GM21515 (cell line): ENCODE measurements at regions not wholly inside any gene's neighbourhood (a gene's known extent, or its start where the extent isn't known, plus 50 kb on each side); places are given as distances from the start of the nearest gene placed in this dataset.

ENCODE experiments used
- ATAC-seq: cut with Tn5 transposase; IDR thresholded peaks from one replicate; pipeline ENCODE4 v1.9.1; 2021; ENCODE audit not compliant: unreplicated experiment

DNA sequence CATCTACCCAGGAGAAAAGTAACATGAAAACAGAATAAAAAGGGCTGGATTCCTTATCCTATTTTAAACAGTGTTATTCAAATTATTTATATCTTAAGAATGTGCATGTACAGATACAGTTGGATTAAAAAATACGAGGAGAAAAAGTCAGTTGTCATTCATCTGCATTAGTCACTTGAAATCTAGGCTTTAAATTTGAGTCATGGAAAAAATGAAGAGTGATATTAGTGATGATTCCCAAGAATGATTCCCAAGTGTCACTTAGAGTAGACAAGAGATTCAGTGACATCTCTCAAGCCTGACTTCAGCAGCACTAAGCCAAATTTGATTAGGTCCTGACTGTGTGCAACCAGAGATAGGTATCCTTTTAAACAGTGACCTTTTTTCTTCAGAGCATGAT lies 394.2 kb downstream of the IRS1 start:
- ATAC-seq: no peak

DNA sequence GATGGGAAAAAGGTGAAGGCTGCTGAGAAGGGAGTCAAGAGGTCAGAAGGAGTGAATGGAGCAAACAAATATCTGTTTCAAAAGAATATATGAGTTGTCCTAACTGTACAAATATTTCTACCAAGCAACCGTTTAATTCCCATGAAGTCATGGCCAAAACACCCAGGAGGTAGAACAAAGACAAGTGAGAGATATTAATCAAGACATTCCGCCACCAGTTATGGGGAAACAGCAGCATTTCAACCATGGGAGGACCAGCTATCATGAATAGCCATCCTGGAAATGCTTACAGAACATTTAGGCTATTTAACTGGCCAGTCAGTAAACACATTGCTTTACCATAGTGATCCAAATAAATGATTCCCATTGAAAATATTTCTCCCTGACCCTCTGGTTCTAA lies 396.3 kb downstream of the IRS1 start:
- no peak for ATAC-seq

DNA sequence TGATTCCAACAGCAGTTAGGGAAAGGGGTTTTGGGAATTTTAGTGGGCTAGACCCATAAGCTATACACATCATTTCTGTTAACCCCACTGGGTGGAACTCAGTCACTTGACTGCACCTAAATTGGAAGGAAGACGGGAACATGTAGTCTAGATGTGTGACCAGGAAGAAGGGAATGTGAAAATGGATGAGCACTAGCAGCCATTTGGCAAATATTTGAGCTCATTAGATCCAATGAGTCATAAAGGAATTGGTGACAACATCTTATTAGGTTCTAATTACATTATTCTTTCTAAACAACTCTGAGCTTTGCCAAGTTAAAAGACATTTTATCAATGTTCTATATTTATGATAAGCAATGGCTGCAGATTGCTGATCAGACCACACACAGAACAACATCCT lies 400.6 kb downstream of the IRS1 start:
- no peak for ATAC-seq

DNA sequence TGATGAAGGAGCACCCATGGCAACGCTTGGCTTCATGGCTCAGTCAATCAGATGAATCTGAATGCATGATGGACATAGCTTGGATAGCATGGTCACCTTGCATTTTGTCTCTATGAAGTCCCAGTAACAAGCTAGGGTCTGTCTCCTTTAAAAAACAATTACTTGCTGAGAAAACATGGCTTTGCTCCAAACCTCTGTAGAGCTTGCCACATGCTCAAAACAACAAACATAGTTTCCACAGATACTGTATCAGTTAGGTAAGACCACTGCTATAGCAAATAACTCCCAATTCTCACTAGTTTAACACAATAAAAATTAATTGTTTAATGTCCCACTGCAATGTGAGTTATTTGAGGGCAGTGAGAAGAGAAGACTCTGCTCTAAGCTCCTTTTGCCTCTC lies 401.0 kb downstream of the IRS1 start:
- ATAC-seq: no peak

DNA sequence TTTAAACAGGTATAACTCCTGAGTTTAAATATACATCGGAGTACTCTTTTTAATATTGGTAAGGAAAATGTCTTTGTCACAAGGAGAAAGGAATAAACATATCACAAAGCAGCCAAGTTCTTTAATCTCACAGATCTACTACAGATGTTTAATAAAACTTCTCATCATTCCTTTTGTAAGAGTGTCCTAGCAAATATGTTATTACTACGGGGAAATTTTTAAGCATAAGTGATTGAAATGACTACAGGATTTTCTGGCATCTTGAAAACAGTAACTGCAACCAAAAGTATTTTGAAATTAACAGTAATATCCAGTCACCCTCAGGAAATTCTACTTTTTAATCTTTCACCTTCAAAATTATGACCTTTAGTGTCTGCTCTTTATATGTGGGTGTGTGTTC lies 403.1 kb downstream of the IRS1 start:
- ATAC-seq: no peak

DNA sequence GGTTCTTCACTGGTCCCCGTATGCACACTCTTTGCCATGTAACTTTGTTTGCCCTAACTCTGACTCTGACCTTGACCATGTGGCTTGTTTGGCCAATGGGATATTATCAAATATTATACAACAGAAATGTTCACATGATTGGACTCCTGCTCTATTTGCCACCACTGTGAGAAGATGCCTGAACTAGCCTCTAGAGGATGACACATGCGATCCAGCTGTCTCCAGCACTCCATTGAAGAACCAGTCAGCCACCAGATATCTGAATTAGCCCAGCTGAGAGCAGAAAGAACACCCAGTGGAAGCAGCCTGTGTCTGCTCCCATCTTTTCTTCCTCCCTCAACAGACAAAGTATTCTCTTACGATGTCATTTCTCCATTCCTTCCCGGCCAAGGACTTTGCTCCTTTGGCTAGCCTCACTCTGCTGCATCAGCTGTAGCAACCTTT lies 412.1 kb downstream of the IRS1 start:
- no peak for ATAC-seq

DNA sequence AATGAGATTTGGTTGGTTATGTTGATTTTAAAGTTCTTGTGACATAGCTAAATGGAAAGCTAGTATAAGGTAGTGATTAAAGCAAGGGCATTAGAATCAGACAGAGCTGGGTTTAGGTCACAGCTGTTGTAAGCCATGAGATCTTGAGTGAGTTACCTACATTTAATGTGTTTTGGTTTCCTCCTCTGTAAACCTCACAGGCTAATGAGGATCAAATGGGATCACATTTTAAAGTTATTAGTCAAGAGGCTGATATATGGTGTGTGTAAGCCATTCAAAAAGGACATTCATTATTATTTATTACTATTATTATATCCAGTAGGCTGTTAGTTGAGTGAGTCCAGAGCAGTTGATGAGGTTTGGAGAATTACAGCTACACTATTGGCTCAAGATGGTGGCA lies 416.2 kb downstream of the IRS1 start:
- ATAC-seq: no peak

DNA sequence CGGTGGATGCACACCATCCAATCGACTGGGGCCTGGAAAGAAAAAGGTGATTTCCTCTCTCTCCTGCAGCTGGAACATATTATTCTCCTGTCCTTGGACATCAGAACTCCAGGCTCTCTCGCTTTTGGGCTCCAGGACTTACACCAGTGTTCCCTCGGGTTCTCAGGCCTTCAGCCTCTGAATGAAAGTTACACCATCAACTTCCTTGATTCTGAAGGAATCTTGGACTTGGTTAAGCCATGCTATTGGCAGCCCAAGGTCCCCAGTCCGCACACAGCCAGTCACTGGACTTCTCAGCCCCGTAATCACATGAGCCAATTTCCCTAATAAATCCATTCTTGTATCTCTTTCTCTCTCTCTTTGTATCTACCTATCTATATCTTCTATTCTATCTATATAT lies 418.9 kb downstream of the IRS1 start:
- ATAC-seq: no peak

DNA sequence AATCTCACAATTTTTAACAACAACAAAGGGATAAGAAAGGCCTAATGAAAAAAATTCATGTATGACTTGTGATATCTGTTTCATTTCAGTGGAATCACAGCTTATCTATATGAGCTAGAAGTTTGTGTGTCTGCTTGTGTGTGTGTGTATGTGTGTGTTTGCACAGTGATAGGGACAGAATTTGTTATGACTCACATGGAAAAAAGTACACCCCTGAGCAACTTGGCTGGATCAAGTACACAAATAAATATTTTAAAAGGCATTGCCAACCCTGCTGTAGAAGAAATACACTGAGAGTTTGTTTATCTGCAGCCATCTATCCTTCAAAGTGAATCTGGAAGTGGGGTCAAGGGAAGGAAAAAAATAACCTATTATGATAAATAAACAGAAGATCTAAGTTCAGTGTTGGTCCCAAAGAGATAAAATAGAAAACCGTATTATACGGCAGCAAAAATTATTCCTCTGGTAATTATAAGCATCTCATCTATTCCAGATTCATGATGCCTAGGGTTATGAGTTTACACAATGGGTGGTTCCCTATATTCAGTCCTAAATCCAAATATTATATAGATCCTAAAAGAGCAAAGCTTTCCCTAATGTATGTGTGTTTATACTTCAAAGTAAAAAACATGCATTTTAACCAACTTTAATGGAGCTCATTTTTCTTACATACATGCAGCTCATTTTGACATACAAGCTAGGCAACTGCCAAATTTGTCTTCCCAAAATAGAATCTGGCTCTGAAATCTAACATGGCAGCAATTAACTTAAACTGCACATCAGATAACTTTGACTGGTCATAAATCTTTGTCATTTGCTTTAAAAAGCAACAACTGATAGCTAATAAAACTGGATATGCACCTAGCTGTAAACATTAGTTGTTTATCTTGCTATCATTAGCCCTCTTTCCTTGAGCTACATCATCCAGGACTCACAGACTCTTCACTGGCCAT lies 420.6 kb downstream of the IRS1 start:
- ATAC-seq: no peak

DNA sequence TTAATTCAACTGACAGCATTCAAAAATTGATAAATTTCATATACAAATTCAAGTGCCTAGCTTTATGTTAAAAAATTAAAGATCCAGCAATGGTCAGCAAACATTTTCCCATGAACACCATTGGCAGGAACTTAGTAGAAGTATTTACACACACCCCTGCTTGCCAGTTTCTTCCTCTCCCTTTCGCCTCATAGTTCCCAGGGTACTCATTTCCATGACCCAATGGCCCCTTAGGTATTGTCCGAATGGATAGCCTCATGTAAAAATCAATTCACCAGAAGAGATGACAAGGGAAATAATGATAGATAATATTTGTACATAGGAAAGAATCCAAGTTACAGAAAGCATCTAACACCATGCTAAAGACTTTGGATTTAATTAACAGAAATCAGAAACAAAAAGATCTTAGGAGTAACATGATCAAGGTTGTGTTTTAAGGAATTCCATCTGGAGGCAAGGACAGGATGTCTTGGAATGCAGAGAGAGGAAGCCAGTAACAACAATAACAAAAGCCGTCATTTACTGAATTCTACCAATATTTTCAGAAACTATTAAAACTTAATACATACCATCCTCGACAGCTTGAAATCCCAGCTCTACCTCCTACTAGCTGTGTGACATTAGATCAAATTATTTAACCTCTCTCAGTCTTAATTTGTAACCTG lies 423.0 kb downstream of the IRS1 start:
- no peak for ATAC-seq

DNA sequence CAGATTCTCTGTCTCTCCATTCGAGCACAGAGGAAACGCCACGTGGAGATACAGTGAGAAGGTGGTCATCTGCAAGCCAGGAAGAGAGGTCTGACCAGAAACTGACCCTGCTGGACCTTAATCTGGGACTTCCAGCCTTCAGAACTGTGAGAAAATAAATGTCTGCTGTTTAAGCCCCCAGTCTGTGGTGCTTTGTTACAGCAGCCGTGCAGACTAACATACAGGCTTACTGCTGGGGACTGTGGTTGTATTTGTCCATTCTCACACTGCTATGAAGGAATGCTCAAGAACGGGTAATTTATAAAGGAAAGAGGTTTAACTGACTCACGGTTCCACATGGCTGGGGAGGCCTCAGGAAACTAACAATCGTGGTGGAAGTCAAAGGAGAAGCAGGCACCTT lies 432.7 kb downstream of the IRS1 start:
- no peak for ATAC-seq

DNA sequence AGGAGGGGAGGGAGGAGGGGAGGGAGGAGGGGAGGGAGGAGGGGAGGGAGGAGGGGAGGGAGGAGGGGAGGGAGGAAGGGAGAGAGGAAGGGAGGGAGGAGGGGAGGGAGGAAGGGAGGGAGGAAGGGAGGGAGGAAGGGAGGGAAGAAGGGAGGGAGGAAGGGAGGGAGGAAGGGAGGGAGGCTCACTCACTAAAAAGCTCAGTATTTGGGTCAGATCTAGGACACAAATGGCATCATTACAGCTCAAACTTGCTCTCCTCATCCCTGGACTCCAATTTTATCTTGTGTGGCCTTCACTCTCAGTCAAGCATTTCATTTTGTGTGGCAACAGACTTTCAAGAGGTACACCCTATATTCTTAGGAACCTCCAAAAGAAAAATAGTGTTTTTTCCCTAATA lies 435.4 kb downstream of the IRS1 start:
- ATAC-seq: no peak

DNA sequence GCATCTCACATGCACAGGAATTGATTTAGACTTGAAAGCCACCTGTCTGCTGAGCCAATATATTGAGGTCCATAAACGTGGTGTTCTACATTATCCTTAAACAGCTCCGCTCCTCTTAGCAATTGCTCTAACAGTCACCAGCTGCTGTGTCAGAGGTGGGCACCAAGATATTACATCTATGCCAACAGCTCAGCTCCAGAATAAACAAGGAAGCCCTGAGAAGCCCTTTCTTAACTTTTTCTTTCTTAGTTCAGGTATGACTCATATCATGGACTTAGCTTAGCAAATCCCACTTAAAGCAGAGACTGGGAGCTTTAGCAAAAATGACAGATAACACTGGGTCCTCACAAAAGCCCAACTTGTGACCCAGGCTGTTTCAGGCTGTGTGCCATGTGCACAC lies 436.6 kb downstream of the IRS1 start:
- ATAC-seq: no peak

DNA sequence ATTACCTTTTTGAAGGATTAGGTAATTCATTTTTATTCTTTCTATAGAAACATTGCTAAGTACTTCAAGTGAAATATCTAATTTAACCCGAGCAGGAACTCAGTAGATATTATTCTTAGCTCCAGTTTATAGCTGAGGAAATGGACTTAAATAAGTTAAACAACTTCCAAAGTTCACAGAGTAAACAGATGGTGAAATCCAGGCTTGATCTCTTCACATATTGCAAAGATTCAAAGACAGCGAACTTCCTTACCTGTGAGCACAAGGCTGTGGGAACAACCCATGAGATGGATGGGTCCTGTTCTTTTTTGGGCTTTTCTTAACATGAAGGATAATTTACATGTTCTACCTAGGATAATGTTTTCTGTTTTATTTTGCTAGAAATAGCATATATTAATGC lies 439.0 kb downstream of the IRS1 start:
- ATAC-seq: no peak

DNA sequence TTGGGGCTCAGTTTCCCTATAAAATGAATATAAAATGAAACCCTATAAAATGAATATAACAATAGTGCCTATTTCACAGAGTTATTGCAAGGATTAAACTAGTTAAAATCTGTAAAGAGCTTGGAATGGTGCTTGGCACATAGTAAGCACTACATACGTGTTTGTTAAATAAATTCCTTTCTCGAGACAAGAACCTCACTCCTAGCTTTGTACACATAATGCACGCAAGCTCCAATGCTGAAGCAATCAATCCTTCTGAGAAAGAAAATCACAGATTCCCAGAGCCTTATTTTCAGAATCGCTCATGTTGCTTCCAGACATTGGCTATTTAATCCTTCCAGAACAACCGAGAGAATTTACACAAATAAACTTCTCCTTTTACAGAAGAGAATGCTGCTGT lies 440.9 kb downstream of the IRS1 start:
- no peak for ATAC-seq

DNA sequence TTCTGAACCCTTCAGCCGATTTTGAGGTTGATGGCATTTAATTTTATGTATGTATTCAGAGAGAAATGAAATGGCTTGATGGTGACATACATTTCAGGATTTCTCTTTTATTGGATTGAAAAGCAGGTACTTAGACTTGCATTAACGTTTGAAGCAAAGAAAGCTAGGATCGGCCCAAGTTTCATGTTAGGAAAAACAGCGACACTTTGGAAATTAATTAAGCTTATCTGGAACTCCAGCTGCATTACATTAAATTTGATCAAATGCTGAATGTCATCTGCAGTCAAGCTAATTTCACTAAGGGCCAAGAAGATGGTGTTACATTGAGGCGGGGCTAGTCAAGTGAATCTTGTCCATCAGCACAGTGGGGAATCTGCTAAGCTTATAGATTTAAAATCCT lies 441.8 kb downstream of the IRS1 start:
- no peak for ATAC-seq

DNA sequence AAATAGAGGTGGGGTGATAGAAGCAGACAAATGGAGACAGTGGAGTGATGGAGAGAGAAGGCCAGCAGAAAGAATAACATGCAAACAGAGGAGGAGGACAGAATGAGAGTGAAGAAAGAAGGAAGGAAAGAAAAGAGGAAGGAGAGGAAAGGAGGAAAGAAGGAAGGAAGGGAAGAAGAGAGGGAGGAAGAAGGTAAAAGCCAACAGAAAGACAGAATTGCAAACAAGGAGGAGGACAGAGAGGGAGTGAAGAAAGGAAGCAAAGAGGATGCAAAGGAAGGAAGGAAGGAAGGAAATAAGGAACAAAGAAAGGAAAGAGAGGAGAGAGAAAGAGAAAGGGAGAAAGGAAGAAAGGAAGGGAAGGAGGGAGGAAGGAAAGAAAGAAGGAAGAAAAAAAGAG lies 444.0 kb downstream of the IRS1 start:
- ATAC-seq: no peak

DNA sequence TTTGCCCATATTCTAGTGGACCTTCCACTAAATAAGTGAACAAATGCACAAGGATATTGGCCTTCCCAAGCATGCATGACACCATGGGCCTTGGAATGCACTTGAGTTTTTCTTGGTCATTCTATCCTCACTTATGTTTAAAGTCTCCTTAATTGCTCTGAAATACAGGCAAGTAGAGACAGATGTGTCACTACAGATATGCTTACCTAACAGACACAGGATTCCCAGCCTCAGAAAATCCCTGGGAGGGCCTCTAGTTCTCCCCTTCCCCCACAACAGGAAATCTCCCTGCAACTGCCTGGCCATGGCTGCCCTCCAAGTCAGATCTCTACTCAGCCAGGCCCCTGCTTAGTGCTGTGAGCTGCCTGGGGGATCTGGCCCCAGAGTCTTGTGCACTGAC lies 445.2 kb downstream of the IRS1 start:
- ATAC-seq: no peak

DNA sequence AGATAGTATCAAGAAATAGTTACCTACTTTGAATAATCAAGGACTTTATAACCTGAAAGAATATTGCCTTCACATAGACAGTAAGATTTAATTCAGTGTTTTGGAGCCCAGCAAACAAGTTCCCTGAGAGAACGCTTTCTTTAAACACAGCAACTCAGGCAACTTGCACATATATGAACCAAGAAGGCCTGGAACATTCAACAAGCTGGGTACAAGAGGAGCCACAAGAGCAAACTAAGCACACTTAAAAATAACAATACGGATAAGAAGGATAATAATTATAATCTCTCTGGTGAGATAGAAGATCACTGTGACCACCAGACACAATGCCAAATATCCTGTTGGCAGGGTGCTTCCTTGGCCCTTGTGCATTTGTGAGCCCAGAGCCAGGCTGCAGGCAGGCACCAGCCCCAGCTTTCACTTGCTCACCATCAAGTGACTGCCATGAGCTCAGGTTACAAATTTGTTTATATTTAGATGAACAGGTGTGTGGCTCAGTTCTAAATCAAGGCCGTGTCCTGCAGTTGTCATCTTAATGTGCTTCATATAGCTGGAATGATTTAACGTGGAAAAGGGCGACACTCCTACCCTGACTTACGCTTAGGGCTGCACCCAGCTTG lies 446.6 kb downstream of the IRS1 start:
- no peak for ATAC-seq

DNA sequence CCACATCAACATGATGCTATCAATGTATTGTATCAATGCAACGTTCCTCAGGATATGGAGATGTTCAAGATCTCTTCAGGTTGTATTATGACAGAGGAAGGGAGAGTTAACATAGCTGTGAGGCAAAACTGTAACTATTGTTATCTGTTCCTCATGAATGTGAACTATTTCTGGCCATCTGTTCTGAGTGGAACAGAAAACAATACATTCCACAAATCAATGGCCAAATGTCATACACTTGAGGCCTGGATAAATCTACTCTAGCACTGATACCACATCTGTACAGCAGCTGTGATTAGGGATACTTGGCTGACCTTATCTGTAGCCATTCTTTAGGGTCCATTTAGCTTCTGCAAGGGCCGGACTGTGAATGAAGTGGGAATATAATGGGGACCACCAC lies 447.9 kb downstream of the IRS1 start:
- ATAC-seq: no peak

DNA sequence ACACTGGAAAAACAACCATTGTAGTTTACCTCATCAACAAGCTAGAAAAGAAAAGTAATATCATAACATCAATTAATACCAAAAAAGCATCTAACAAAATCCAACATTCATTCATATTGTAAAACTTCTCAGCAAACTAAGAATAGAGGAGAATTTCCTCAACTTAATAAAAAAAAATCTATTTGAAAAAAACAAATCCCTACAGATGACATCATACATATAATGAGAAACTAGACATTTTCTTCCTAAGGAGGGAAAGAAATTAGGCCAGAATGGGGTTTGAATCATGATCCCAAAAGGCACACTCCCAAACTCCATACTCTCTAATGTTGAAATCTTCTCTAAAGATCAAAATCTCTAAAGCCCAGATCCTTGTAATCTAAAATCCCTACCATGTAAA lies 460.0 kb downstream of the IRS1 start:
- ATAC-seq: no peak

DNA sequence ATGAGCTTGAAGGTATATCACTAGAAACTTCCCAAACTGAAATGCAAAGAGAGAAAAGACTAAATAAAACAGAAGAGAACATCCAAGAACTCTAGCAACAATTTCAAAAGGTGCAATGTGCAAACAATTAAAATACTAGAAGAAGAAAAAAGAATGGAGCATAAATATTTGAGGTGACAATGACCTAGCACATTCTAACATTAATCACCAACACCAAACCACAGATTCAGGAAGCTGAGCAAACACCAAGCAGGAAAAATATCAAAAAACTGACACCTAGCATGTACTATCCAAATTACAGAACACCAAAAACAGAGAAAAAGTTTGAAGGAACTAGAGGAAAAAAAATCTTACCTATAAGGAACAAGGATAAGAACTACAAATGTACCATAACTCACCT lies 460.8 kb downstream of the IRS1 start:
- ATAC-seq: no peak
